Lung (tissue), 11 donors: ENCODE measurements at regions not wholly inside any gene's neighbourhood (a gene's known extent, or its start where the extent isn't known, plus 50 kb on each side); places are given as distances from the start of the nearest gene placed in this dataset.

ENCODE experiments used
- ATAC-seq: fragments of 200-7000 bp; cut with Tn5 transposase; one replicate; pipeline ENCODE4 v1.9.1; 2020; ENCODE audit warnings: moderate number of reproducible peaks; ENCODE audit not compliant: insufficient read depth, low FRiP score
- DNase-seq, 3 donors: peaks; one replicate each; pipeline ENCODE4 v3.0.0-alpha.2; 2013 to 2017
- H3K27ac ChIP-seq, 2 donors: one replicate each; pipeline ENCODE4 v1.5.1; 2013; ENCODE audit warnings: mild to moderate bottlenecking in 2 of 2, moderate library complexity in 2 of 2, control low read depth in 1 of 2, inconsistent platforms in 1 of 2, low read depth in 1 of 2, low read length in 1 of 2
- H3K27me3 ChIP-seq, 3 donors: one replicate each; pipeline ENCODE4 v1.5.1; 2013; ENCODE audit warnings: low read length in 2 of 3; ENCODE audit not compliant: control insufficient read depth in 3 of 3, insufficient read depth in 3 of 3
- H3K36me3 ChIP-seq, 4 donors: one replicate each; pipeline ENCODE4 v1.5.1; 2013; ENCODE audit warnings: low read length in 4 of 4, mild to moderate bottlenecking in 1 of 4, moderate library complexity in 1 of 4; ENCODE audit not compliant: control insufficient read depth in 4 of 4, insufficient read depth in 4 of 4
- H3K4me1 ChIP-seq, 5 donors: one replicate each; pipeline ENCODE4 v1.5.1; 2013; ENCODE audit warnings: low read length in 5 of 5, mild to moderate bottlenecking in 2 of 5, moderate library complexity in 1 of 5; ENCODE audit not compliant: control insufficient read depth in 5 of 5, insufficient read depth in 5 of 5
- H3K4me3 ChIP-seq: one replicate; pipeline ENCODE4 v1.5.1; 2013; ENCODE audit warnings: mild to moderate bottlenecking, control low read depth, moderate library complexity
- H3K9ac ChIP-seq, 2 donors: one replicate each; pipeline ENCODE4 v1.5.1; 2013; ENCODE audit warnings: low read length in 2 of 2, control low read depth in 1 of 2; ENCODE audit not compliant: insufficient read depth in 1 of 2
- H3K9me3 ChIP-seq, 4 donors: one replicate each; pipeline ENCODE4 v1.5.1; 2013; ENCODE audit warnings: low read length in 3 of 4, mild to moderate bottlenecking in 1 of 4, moderate library complexity in 1 of 4; ENCODE audit not compliant: control insufficient read depth in 4 of 4, insufficient read depth in 3 of 4
- CTCF ChIP-seq: IDR thresholded peaks from 2 replicates; pipeline ENCODE4 v1.5.1; 2012; ENCODE audit warnings: mild to moderate bottlenecking; ENCODE audit errors: control extremely low read depth, extremely low read depth
- WGBS, 2 donors: extraction: QIAGEN DNeasy Blood & Tissue Kit; methylation state at CpG; one replicate each; pipeline ENCODE4 v1.1.7; 2013; 5-methylcytosine and 5-hydroxymethylcytosine counted together
- donor health status: control.
- donor health status: control.
- donor health status: Bipolar disorder and iron deficiency.
- donor health status: healthy.
- donor health status: DM: yes; HTN: yes; CAD: no.

- no peak for TF ChIP-seq CTCF
- H3K36me3 ChIP-seq: no peaks in the 10 kb centered on the region
- H3K27ac ChIP-seq: no peak overlapping the region
- ATAC-seq: no peak
- DNase-seq: no peak
- no peaks in the 10 kb centered on the region for H3K27me3 ChIP-seq
- no peaks in the 10 kb centered on the region for H3K9me3 ChIP-seq
- H3K9ac ChIP-seq: no peak overlapping the region
- H3K4me3 ChIP-seq: no peak overlapping the region
- H3K4me1 ChIP-seq: peaks cover 8 to 30% (median 10%) of the 10 kb centered on the region in 5 donors
Observed at GRCh38 chr6:113629256-113629655, 227.9 kb upstream of the MARCKS start.

DNA sequence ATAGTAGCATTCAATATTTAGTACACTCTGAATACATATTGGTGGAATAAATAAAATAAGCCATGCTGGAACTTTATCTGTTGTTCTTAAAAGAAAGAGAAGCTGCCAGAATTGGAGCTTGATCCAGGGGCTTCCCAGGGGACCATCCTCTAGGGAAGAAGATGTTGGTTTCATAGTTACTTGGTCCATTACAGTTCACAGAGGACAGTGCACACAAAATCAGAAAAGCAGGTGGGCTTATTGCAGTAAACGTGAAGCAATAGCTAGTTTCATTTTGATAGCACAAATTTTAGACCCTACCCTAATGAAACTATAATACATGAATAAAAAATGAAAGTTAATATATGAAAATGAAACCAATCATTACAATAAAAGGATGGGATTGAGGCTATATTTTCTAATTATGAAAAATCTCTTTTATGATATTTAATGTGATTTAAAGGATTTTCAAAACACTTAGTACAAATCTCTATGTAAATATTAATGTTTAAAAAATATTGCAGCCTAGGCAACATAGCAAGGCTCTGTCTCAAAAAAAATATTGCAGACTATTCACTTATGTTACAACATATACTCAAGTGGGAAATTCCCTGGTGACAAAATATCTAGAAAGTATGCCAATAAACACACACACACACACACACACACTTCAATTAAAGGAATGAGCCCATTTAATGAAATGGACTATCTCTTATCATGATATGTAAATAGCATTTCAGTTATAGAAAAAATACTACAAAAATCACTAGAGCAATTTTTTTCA, 227.0 kb upstream of the MARCKS start:
- WGBS, 2 donors: 44 to 57% methylated on average over 1 of the region's 1 CpG

DNA sequence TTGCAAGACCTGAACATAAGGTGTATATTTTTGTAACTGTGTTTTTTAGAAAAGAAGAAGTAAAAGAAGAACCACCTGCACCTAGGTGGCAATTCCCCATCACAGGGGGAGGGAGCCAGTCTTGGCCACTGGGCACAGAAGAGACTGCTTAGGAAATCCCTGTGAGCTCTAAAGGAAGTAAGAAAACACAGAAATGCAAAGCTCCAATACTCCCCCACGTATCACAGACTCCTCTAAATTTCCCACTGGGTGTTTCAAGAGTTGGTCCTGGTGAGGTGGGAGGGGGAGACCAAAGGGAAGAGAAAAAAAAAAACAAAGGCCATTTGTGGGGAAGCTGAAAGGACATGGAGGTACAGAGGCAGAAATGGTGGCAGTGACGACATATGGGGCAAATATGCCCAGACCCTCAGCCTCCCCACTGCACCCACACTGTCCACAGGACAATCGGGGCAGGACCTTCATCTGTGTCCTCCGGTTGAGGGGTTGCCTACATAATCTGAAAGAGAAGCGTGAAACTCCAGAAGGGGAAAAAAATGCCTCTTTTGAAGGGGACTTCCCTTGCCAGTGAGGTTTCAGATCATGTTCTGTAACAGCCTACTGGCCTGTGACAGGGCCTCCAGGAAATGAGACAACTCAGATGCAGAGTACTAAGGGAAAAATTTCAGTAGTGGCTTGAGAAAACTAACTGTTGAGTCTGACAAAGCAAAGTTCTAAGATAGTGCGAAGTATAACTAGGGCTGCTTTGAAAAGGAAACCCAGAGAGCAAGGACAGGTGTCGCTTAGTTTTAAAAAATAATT, 226.2 kb upstream of the MARCKS start:
- TF ChIP-seq CTCF: no peak
- 22 to 44% methylated on average over 7 of the region's 7 CpGs for whole genome bisulfite sequencing, 2 donors
- DNase-seq (peak; percentile 37 to 71 (median 60)), ATAC-seq (peak; percentile 32)
- Histone ChIP-seq H3K4me1 (peaks cover 8 to 30% (median 10%) of the 10 kb centered on the region in 5 donors), H3K27ac (peak overlapping the region; percentile 1 to 86), H3K27me3 (no peaks in the 10 kb centered on the region), H3K9me3 (no peaks in the 10 kb centered on the region), H3K9ac (peak overlapping the region in 1 of 2 donors; percentile 61), H3K36me3 (no peaks in the 10 kb centered on the region), H3K4me3 (no peak overlapping the region)

More for the DNA sequence above, 227.0 kb upstream of the MARCKS start:
- ATAC-seq: no peak
- peak in 2 of 3 donors; percentile 67 to 73 for DNase-seq
- Histone ChIP-seq H3K4me3 (no peak overlapping the region), H3K9ac (peak overlapping the region in 1 of 2 donors; percentile 51), H3K9me3 (no peaks in the 10 kb centered on the region), H3K36me3 (no peaks in the 10 kb centered on the region), H3K27me3 (no peaks in the 10 kb centered on the region), H3K4me1 (peaks cover 8 to 30% (median 10%) of the 10 kb centered on the region in 5 donors), H3K27ac (no peak overlapping the region)
- TF ChIP-seq CTCF: no peak
